D721Med (cell line): ENCODE measurements at regions not wholly inside any gene's neighbourhood (a gene's known extent, or its start where the extent isn't known, plus 50 kb on each side); places are given as distances from the start of the nearest gene placed in this dataset.

Source experiments
- DNase-seq: peaks from one replicate; pipeline ENCODE4 v3.0.0; 2011; ENCODE audit warnings: low spot score; ENCODE audit not compliant: insufficient read length
- FAIRE-seq: peaks from 2 replicates; lab custom pipeline; 2011; peaks lifted over from hg19 to GRCh38; lab: Jason Lieb, UNC
- TF ChIP-seq, protein P1 (sequence below): IDR thresholded peaks from 2 replicates; pipeline ENCODE4 v1.5.1; 2012; ENCODE audit warnings: mild to moderate bottlenecking, control low read depth; ENCODE audit not compliant: insufficient read depth; ENCODE audit errors: missing control alignments

DNA sequence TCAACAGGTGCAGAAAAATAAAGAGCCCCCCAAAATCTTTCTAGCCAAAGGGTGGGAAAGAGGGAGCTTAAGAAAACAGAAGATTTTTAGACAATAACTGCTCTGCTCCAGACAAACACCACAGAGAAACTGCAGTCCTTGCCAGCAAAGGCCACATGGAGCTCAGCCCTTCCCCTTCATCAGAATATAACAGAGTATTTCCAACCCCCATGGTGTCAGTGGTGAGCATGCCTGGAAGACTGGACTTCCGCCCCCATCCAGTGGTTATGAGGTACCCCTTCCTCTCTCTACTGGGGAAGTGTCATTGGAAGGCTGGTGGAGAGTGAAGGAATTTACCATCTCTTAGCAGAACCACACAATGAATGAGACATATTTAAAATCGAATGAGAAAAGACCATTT, 1007.3 kb upstream of the CELF2 start:
- FAIRE-seq (no peak), DNase-seq (no peak)
- TF ChIP-seq, protein P1, sequence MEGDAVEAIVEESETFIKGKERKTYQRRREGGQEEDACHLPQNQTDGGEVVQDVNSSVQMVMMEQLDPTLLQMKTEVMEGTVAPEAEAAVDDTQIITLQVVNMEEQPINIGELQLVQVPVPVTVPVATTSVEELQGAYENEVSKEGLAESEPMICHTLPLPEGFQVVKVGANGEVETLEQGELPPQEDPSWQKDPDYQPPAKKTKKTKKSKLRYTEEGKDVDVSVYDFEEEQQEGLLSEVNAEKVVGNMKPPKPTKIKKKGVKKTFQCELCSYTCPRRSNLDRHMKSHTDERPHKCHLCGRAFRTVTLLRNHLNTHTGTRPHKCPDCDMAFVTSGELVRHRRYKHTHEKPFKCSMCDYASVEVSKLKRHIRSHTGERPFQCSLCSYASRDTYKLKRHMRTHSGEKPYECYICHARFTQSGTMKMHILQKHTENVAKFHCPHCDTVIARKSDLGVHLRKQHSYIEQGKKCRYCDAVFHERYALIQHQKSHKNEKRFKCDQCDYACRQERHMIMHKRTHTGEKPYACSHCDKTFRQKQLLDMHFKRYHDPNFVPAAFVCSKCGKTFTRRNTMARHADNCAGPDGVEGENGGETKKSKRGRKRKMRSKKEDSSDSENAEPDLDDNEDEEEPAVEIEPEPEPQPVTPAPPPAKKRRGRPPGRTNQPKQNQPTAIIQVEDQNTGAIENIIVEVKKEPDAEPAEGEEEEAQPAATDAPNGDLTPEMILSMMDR: no peak

DNA sequence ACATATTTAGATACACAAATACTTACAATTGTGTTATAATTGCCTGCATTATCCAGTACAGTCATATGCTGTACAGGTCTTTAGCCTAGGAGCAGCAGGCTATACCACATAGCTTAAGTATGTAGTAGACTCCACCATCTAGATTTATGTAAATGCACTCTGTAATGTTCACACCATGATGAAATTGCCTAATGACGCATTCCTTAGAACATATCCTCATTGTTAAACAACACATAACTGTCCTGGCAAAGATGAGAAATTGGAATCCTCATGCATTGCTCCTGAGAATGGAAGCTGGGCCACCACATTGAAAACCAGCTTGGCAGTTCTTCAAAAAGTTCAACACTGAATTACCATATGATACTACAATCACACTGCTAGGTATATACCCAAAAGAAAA, 1002.8 kb upstream of the CELF2 start:
- TF ChIP-seq, protein P1: no peak
- DNase-seq (no peak), FAIRE-seq (no peak)

DNA sequence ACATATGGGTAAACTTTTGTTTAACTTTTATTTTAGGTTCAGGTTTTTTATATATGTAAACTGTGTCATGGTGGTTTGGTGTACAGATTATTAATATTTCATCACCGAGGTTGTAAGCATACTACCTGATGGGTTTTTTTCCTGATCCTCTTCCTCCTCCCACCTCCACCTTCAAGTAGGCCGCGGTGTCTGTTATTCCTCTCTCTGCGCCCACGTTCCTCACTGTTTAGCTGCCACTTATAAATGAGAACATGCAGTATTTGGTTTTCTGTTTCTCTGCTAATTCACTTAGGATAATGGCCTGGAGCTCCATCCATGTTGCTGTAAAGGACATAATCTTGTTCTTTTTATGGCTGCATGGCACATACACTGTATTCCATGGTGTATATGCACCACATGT, 1000.0 kb upstream of the CELF2 start:
- no peak for DNase-seq
- no peak for FAIRE-seq
- TF ChIP-seq, protein P1: no peak

DNA sequence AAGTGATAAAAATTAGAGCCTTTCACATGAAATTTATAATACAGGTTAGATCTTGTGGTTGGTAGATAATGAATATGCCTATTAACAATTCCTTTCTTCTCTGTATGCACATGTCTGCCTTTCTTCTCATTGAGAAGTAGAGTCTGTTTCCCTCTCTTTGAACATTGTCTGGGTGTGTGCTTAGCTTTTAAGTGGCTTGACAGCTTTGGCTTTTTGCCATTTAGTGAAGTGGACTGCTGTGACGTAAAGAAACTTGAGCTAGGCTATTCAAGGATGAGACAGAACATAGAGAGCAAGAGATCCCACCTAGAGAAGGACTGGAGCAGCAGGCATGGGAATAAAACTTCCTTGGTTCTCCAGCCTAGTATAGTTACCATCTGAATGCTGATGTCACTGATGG, 996.7 kb upstream of the CELF2 start:
- TF ChIP-seq, protein P1: no peak
- DNase-seq (no peak), FAIRE-seq (no peak)

DNA sequence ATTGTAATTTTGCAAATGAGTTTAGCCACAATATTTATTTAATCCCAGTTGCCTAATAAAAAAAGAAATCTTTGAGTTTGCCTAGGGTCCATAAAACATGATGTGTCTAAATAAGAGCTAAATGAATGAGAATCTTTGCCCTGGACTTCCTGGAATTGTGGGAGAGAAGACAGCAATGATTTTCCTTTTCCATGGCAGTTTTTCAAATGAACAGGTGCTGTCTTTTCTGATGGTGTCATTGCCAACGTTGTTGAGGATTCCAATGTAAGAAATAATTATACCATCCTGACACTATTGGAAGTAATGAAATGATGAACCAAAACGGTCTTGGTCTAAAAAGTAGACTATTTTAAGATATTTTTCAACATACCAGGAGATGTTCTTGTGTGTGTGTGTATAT, 984.7 kb upstream of the CELF2 start:
- DNase-seq (no peak), FAIRE-seq (no peak)
- TF ChIP-seq, protein P1: no peak

DNA sequence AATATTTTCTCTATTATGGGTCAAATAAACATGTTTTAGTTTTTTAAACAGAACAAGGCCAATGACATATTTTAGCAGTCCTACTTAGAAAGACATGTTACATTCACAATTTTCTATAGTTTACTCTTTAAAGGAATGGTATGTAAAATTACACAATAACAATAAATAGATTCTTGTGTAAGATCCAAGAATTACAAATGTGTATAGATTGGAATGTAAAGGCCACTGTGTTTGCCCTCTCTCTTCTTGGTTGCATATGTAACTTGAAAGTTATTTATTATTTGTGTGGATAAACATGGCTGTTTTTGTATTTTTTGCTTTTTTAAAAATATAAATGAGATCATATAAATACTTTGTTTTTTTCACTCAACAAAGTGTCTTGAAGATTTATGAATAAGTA, 979.3 kb upstream of the CELF2 start:
- TF ChIP-seq, protein P1: no peak
- DNase-seq (no peak), FAIRE-seq (no peak)

DNA sequence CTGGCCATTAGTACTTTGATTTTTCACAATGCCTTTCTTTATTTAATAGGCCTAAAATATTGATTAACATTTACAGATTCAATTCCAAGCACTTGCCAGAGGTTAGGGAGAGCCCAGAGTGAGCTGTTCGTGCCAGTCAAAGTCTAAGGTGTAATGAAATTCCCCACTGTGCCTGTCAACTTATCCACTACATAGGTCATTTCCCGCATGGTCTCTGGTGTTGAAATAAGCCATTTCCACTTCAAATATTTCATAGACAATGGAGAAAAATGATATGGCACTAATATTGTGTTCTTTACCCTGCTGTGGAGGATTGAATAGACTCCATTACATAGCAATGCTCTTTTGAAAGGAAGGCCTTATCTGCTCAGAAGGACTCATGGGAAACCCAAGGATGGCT, 978.1 kb upstream of the CELF2 start:
- DNase-seq (no peak), FAIRE-seq (no peak)
- TF ChIP-seq, protein P1: no peak
